Mesothelial cell of epicardium (in vitro differentiated cells): ENCODE measurements at regions not wholly inside any gene's neighbourhood (a gene's known extent, or its start where the extent isn't known, plus 50 kb on each side); places are given as distances from the start of the nearest gene placed in this dataset.

Experiments
- DNase-seq, 2 experiments: peaks; one replicate each; pipeline ENCODE4 v3.0.0; 2021; ENCODE audit warnings: low spot score in 2 of 2; ENCODE audit not compliant: unreplicated experiment in 2 of 2
- H3K27ac Mint-ChIP-seq: 2 replicates; pipeline ENCODE4 v1.8.0; 2021; ENCODE audit warnings: mixed read lengths
- H3K27me3 Mint-ChIP-seq: 2 replicates; pipeline ENCODE4 v1.8.0; 2021; ENCODE audit warnings: low read depth, mixed read lengths
- H3K36me3 Mint-ChIP-seq: 2 replicates; pipeline ENCODE4 v1.8.0; 2021; ENCODE audit warnings: mixed read lengths
- H3K4me1 Mint-ChIP-seq: 2 replicates; pipeline ENCODE4 v1.8.0; 2021; ENCODE audit warnings: mixed read lengths
- H3K4me3 Mint-ChIP-seq: 2 replicates; pipeline ENCODE4 v1.8.0; 2021; ENCODE audit warnings: mild to moderate bottlenecking, moderate library complexity, mixed read lengths
- H3K9me3 Mint-ChIP-seq: 2 replicates; pipeline ENCODE4 v1.8.0; 2021; ENCODE audit warnings: mixed read lengths
- CTCF ChIP-seq: fragments of 200-600 bp; sonication (generic); IDR thresholded peaks from one replicate; pipeline ENCODE4 v1.5.0; 2021; ENCODE audit warnings: antibody characterized with exemption; ENCODE audit not compliant: unreplicated experiment

GRCh38 chr10:53477313-53477675, 704.7 kb upstream of the MBL2 start:
- H3K4me3 Mint-ChIP-seq = no peak overlapping the region
- DNase-seq = no peak
- H3K27me3 Mint-ChIP-seq = no peaks in the 10 kb centered on the region
- no peaks in the 10 kb centered on the region for H3K36me3 Mint-ChIP-seq
- TF ChIP-seq CTCF = no peak
- peak overlapping the region; percentile 57 for H3K27ac Mint-ChIP-seq
- H3K9me3 Mint-ChIP-seq = peaks cover 15% of the 10 kb centered on the region
- H3K4me1 Mint-ChIP-seq = peaks cover 12% of the 10 kb centered on the region

- H3K27ac Mint-ChIP-seq = peak overlapping the region; percentile 53
- H3K4me1 Mint-ChIP-seq = peaks cover 12% of the 10 kb centered on the region
- no peak for TF ChIP-seq CTCF
- H3K36me3 Mint-ChIP-seq = no peaks in the 10 kb centered on the region
- H3K9me3 Mint-ChIP-seq = peaks cover 15% of the 10 kb centered on the region
- no peak overlapping the region for H3K4me3 Mint-ChIP-seq
- DNase-seq = no peak
- no peaks in the 10 kb centered on the region for H3K27me3 Mint-ChIP-seq
Observed at GRCh38 chr10:53476650-53477312, 704.2 kb upstream of the MBL2 start.

DNA sequence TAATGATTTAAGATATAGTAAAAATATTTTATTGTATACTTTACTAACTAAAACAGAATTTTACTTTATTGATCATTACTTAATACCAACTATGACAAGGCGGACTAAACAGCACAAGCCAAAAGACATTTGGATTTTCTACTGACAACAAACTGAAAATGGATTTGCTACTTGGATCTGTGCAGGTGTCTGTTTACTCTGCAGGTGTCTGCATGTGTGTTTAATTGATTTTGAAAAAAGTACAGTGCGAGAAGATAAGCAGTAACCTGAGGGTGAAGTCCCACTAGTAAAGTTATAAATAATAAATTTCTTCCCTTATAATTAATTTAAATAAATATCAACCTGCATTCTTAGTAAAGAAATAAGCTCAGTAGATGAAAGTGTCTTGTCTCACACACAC, 696.8 kb upstream of the MBL2 start:
- H3K9me3 Mint-ChIP-seq = peaks cover 19% of the 10 kb centered on the region
- H3K4me1 Mint-ChIP-seq = no peaks in the 10 kb centered on the region
- H3K27me3 Mint-ChIP-seq = no peaks in the 10 kb centered on the region
- no peaks in the 10 kb centered on the region for H3K36me3 Mint-ChIP-seq
- H3K4me3 Mint-ChIP-seq = no peak overlapping the region
- H3K27ac Mint-ChIP-seq = no peak overlapping the region
- no peak for DNase-seq
- no peak for TF ChIP-seq CTCF

- H3K27me3 Mint-ChIP-seq = no peaks in the 10 kb centered on the region
- no peak overlapping the region for H3K27ac Mint-ChIP-seq
- H3K9me3 Mint-ChIP-seq = peaks cover 4% of the 10 kb centered on the region
- no peak for DNase-seq
- H3K4me1 Mint-ChIP-seq = no peaks in the 10 kb centered on the region
- H3K36me3 Mint-ChIP-seq = no peaks in the 10 kb centered on the region
- TF ChIP-seq CTCF = no peak
- H3K4me3 Mint-ChIP-seq = no peak overlapping the region
Observed at GRCh38 chr10:53463539-53463938, 691.0 kb upstream of the MBL2 start.

- no peak for DNase-seq
- Mint-ChIP-seq H3K27ac (no peak overlapping the region), H3K4me1 (no peaks in the 10 kb centered on the region), H3K36me3 (no peaks in the 10 kb centered on the region), H3K4me3 (no peak overlapping the region), H3K9me3 (no peaks in the 10 kb centered on the region), H3K27me3 (no peaks in the 10 kb centered on the region)
- TF ChIP-seq CTCF = no peak
Observed at GRCh38 chr10:53458007-53458406, 685.4 kb upstream of the MBL2 start.

DNA sequence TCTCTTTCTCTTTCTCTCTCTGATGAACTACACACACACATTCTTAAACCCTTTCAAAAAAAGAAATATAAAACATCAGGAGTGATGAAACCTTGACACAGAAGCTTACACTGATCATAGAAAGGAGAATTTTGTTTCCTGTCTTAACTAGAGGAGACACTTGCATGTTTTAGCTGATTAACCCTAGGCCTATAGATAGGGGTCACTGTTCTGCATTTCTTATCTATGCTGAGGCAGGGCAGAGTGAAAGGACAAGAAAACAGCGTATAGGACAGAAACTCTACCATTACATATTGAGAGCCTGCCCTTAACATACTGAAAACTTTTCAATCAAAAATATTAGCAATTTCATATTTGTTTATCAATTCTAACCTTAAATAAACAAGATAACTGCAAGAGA, 680.6 kb upstream of the MBL2 start:
- H3K4me1 Mint-ChIP-seq = peaks cover 2% of the 10 kb centered on the region
- no peaks in the 10 kb centered on the region for H3K36me3 Mint-ChIP-seq
- no peak for DNase-seq
- H3K9me3 Mint-ChIP-seq = peaks cover 12% of the 10 kb centered on the region
- no peak overlapping the region for H3K4me3 Mint-ChIP-seq
- no peak overlapping the region for H3K27ac Mint-ChIP-seq
- no peaks in the 10 kb centered on the region for H3K27me3 Mint-ChIP-seq
- no peak for TF ChIP-seq CTCF
